GM23338 (cell line): ENCODE measurements at regions not wholly inside any gene's neighbourhood (a gene's known extent, or its start where the extent isn't known, plus 50 kb on each side); places are given as distances from the start of the nearest gene placed in this dataset.

Experiments
- ATAC-seq: fragments of 200-7000 bp; cut with Tn5 transposase; 3 replicates; pipeline ENCODE4 v1.9.1; 2020
- DNase-seq: peaks from one replicate; pipeline ENCODE4 v3.0.0-alpha.2; 2015; ENCODE audit warnings: low spot score
- H2AFZ ChIP-seq: fragments of 200-600 bp; sonication (generic); 2 replicates; pipeline ENCODE4 v1.8.0; 2016; ENCODE audit warnings: antibody characterized with exemption, mild to moderate bottlenecking, moderate library complexity
- H3F3A ChIP-seq: fragments of 200-600 bp; sonication (generic); replicated peaks from 2 replicates; pipeline ENCODE4 v1.8.0; 2017; ENCODE audit warnings: antibody characterized with exemption, mixed run types, low read depth
- H3K27ac ChIP-seq: fragments of 200-600 bp; sonication (generic); 2 replicates; pipeline ENCODE4 v1.6.1; 2016; ENCODE audit warnings: low read depth
- H3K27me3 ChIP-seq: fragments of 200-600 bp; sonication (generic); 2 replicates; pipeline ENCODE4 v1.8.0; 2016; ENCODE audit warnings: mild to moderate bottlenecking, mixed run types, moderate library complexity; ENCODE audit not compliant: insufficient read depth
- H3K36me3 ChIP-seq: fragments of 200-600 bp; sonication (generic); 2 replicates; pipeline ENCODE4 v1.8.0; 2016; ENCODE audit warnings: mild to moderate bottlenecking; ENCODE audit not compliant: insufficient read depth
- H3K4me1 ChIP-seq: fragments of 200-600 bp; sonication (generic); 2 replicates; pipeline ENCODE4 v1.8.0; 2016; ENCODE audit warnings: mild to moderate bottlenecking, moderate library complexity; ENCODE audit not compliant: insufficient read depth
- H3K4me2 ChIP-seq: fragments of 200-600 bp; sonication (generic); 2 replicates; pipeline ENCODE4 v1.7.1; 2017; ENCODE audit warnings: mixed run types
- H3K4me3 ChIP-seq: fragments of 200-600 bp; sonication (generic); 2 replicates; pipeline ENCODE4 v1.6.1; 2016; ENCODE audit warnings: mixed run types
- H3K79me2 ChIP-seq: fragments of 200-600 bp; sonication (generic); replicated peaks from 2 replicates; pipeline ENCODE4 v1.8.0; 2017; ENCODE audit warnings: mild to moderate bottlenecking; ENCODE audit not compliant: insufficient read depth
- H3K9me2 ChIP-seq: fragments of 200-600 bp; sonication (generic); 2 replicates; pipeline ENCODE4 v1.8.0; 2017; ENCODE audit not compliant: insufficient read depth
- H4K20me1 ChIP-seq: fragments of 200-600 bp; sonication (generic); replicated peaks from 2 replicates; pipeline ENCODE4 v1.8.0; 2017; ENCODE audit warnings: mild to moderate bottlenecking; ENCODE audit not compliant: insufficient read depth
- H3K27ac Mint-ChIP-seq: 2 replicates; pipeline ENCODE4 v1.8.0; 2020; ENCODE audit warnings: inconsistent platforms, mild to moderate bottlenecking, moderate library complexity, mixed read lengths
- H3K27me3 Mint-ChIP-seq: 3 replicates; pipeline ENCODE4 v1.8.0; 2022; ENCODE audit warnings: low read depth, mild to moderate bottlenecking, moderate library complexity, mixed read lengths, inconsistent platforms; ENCODE audit not compliant: insufficient read depth, poor library complexity
- H3K36me3 Mint-ChIP-seq: 3 replicates; pipeline ENCODE4 v1.8.0; 2021; ENCODE audit warnings: low read depth, mild to moderate bottlenecking, inconsistent platforms, moderate library complexity, mixed read lengths
- H3K4me1 Mint-ChIP-seq: 3 replicates; pipeline ENCODE4 v1.8.0; 2020; ENCODE audit warnings: mild to moderate bottlenecking, inconsistent platforms, mixed read lengths
- H3K4me3 Mint-ChIP-seq: 3 replicates; pipeline ENCODE4 v1.8.0; 2021; ENCODE audit warnings: moderate library complexity, mild to moderate bottlenecking, inconsistent platforms, mixed read lengths
- H3K9me3 Mint-ChIP-seq: 3 replicates; pipeline ENCODE4 v1.8.0; 2020; ENCODE audit warnings: moderate library complexity, mild to moderate bottlenecking, inconsistent platforms, mixed read lengths
- CREB1 ChIP-seq: fragments of 250-450 bp; sonication (Bioruptor Pico); IDR thresholded peaks from 2 replicates; pipeline ENCODE4 v1.5.0; 2020; ENCODE audit warnings: low read depth, mild to moderate bottlenecking, moderate library complexity
- EZH2 ChIP-seq: fragments of 200-600 bp; sonication (generic); IDR thresholded peaks from one replicate; pipeline ENCODE4 v1.8.0; 2017; ENCODE audit warnings: antibody characterized with exemption, mild to moderate bottlenecking, low read depth; ENCODE audit not compliant: unreplicated experiment
- EZH2phosphoT487 ChIP-seq: fragments of 200-600 bp; sonication (generic); IDR thresholded peaks from one replicate; pipeline ENCODE4 v1.8.1; 2018; ENCODE audit warnings: antibody characterized with exemption; ENCODE audit not compliant: unreplicated experiment
- NANOG ChIP-seq: IDR thresholded peaks from 2 replicates; pipeline ENCODE4 v1.6.1; 2016; ENCODE audit warnings: antibody characterized with exemption, borderline replicate concordance
- POLR2AphosphoS5 ChIP-seq: IDR thresholded peaks from 2 replicates; pipeline ENCODE4 v1.6.1; 2016; ENCODE audit warnings: antibody characterized with exemption, low read depth
- ZNF114 ChIP-seq: fragments of 250-450 bp; sonication (Bioruptor Pico); IDR thresholded peaks from 2 replicates; pipeline ENCODE4 v1.5.0; 2020; ENCODE audit warnings: mild to moderate bottlenecking, moderate library complexity
- ZNF331 ChIP-seq: fragments of 250-450 bp; sonication (Bioruptor Pico); IDR thresholded peaks from 2 replicates; pipeline ENCODE4 v1.5.0; 2020; ENCODE audit warnings: low read depth, mild to moderate bottlenecking, moderate library complexity
- TF ChIP-seq, protein P1 (sequence below), 2 experiments: fragments of 200-600 bp in 1 of 2; sonication (generic) in 1 of 2; conservative IDR thresholded peaks; 2 replicates each; pipeline versions ENCODE4 v1.5.1 to v1.6.1; 2016 to 2017; ENCODE audit warnings: antibody characterized with exemption in 2 of 2, low read depth in 2 of 2, mild to moderate bottlenecking in 2 of 2, moderate library complexity in 1 of 2
- TF ChIP-seq, protein P2 (sequence below): IDR thresholded peaks from one replicate; pipeline ENCODE4 v1.6.1; 2018; ENCODE audit warnings: antibody characterized with exemption; ENCODE audit not compliant: unreplicated experiment
- TF ChIP-seq, protein P3 (sequence below): fragments of 250-450 bp; sonication (Bioruptor Pico); IDR thresholded peaks from 2 replicates; pipeline ENCODE4 v1.5.0; 2020; ENCODE audit warnings: mild to moderate bottlenecking, moderate library complexity

DNA sequence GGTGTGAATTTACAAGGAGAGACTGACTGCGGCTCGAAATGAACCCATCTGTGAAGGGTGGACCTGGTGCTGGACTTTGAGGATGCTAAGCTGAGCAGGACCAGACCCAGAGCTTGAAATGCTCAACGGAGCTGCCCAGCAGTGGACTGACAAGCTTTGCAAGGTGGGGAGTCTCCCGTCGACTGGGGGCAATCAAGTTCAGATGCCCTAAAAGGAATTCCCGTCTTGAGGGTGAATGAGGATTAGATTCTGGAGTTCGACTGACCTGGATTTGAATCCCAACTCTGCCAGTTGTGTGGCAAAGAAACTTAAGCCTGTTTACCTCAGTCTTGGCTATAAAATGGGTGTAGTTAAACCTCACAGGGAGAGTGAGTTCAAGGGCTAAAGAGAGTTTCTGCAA, 204.4 kb upstream of the LHX5 start:
- H3F3A ChIP-seq: no peaks in the 10 kb centered on the region
- no peak overlapping the region for H3K4me2 ChIP-seq
- no peak overlapping the region for H3K4me3 Mint-ChIP-seq
- peaks cover 5% of the 10 kb centered on the region; the same call in 1 of the 3 replicates for H3K9me3 Mint-ChIP-seq
- no peaks in the 10 kb centered on the region for H3K4me1 ChIP-seq
- no peaks in the 10 kb centered on the region for H3K27me3 ChIP-seq
- no peaks in the 10 kb centered on the region for H3K79me2 ChIP-seq
- H3K36me3 ChIP-seq: no peaks in the 10 kb centered on the region
- TF ChIP-seq CREB1 (CRISPR knock-in tag) (no peak), ZNF331 (CRISPR knock-in tag) (no peak), EZH2 (no peak), EZH2phosphoT487 (no peak), NANOG (no peak), ZNF114 (CRISPR knock-in tag) (no peak), POLR2AphosphoS5 (no peak)
- TF ChIP-seq, protein P1, sequence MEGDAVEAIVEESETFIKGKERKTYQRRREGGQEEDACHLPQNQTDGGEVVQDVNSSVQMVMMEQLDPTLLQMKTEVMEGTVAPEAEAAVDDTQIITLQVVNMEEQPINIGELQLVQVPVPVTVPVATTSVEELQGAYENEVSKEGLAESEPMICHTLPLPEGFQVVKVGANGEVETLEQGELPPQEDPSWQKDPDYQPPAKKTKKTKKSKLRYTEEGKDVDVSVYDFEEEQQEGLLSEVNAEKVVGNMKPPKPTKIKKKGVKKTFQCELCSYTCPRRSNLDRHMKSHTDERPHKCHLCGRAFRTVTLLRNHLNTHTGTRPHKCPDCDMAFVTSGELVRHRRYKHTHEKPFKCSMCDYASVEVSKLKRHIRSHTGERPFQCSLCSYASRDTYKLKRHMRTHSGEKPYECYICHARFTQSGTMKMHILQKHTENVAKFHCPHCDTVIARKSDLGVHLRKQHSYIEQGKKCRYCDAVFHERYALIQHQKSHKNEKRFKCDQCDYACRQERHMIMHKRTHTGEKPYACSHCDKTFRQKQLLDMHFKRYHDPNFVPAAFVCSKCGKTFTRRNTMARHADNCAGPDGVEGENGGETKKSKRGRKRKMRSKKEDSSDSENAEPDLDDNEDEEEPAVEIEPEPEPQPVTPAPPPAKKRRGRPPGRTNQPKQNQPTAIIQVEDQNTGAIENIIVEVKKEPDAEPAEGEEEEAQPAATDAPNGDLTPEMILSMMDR (conservative IDR thresholded peaks at IDR 0.05; ENCODE audit: low read depth in 2 of 2): no peak
- TF ChIP-seq, protein P2, sequence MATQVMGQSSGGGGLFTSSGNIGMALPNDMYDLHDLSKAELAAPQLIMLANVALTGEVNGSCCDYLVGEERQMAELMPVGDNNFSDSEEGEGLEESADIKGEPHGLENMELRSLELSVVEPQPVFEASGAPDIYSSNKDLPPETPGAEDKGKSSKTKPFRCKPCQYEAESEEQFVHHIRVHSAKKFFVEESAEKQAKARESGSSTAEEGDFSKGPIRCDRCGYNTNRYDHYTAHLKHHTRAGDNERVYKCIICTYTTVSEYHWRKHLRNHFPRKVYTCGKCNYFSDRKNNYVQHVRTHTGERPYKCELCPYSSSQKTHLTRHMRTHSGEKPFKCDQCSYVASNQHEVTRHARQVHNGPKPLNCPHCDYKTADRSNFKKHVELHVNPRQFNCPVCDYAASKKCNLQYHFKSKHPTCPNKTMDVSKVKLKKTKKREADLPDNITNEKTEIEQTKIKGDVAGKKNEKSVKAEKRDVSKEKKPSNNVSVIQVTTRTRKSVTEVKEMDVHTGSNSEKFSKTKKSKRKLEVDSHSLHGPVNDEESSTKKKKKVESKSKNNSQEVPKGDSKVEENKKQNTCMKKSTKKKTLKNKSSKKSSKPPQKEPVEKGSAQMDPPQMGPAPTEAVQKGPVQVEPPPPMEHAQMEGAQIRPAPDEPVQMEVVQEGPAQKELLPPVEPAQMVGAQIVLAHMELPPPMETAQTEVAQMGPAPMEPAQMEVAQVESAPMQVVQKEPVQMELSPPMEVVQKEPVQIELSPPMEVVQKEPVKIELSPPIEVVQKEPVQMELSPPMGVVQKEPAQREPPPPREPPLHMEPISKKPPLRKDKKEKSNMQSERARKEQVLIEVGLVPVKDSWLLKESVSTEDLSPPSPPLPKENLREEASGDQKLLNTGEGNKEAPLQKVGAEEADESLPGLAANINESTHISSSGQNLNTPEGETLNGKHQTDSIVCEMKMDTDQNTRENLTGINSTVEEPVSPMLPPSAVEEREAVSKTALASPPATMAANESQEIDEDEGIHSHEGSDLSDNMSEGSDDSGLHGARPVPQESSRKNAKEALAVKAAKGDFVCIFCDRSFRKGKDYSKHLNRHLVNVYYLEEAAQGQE: no peak
- TF ChIP-seq, protein P3, sequence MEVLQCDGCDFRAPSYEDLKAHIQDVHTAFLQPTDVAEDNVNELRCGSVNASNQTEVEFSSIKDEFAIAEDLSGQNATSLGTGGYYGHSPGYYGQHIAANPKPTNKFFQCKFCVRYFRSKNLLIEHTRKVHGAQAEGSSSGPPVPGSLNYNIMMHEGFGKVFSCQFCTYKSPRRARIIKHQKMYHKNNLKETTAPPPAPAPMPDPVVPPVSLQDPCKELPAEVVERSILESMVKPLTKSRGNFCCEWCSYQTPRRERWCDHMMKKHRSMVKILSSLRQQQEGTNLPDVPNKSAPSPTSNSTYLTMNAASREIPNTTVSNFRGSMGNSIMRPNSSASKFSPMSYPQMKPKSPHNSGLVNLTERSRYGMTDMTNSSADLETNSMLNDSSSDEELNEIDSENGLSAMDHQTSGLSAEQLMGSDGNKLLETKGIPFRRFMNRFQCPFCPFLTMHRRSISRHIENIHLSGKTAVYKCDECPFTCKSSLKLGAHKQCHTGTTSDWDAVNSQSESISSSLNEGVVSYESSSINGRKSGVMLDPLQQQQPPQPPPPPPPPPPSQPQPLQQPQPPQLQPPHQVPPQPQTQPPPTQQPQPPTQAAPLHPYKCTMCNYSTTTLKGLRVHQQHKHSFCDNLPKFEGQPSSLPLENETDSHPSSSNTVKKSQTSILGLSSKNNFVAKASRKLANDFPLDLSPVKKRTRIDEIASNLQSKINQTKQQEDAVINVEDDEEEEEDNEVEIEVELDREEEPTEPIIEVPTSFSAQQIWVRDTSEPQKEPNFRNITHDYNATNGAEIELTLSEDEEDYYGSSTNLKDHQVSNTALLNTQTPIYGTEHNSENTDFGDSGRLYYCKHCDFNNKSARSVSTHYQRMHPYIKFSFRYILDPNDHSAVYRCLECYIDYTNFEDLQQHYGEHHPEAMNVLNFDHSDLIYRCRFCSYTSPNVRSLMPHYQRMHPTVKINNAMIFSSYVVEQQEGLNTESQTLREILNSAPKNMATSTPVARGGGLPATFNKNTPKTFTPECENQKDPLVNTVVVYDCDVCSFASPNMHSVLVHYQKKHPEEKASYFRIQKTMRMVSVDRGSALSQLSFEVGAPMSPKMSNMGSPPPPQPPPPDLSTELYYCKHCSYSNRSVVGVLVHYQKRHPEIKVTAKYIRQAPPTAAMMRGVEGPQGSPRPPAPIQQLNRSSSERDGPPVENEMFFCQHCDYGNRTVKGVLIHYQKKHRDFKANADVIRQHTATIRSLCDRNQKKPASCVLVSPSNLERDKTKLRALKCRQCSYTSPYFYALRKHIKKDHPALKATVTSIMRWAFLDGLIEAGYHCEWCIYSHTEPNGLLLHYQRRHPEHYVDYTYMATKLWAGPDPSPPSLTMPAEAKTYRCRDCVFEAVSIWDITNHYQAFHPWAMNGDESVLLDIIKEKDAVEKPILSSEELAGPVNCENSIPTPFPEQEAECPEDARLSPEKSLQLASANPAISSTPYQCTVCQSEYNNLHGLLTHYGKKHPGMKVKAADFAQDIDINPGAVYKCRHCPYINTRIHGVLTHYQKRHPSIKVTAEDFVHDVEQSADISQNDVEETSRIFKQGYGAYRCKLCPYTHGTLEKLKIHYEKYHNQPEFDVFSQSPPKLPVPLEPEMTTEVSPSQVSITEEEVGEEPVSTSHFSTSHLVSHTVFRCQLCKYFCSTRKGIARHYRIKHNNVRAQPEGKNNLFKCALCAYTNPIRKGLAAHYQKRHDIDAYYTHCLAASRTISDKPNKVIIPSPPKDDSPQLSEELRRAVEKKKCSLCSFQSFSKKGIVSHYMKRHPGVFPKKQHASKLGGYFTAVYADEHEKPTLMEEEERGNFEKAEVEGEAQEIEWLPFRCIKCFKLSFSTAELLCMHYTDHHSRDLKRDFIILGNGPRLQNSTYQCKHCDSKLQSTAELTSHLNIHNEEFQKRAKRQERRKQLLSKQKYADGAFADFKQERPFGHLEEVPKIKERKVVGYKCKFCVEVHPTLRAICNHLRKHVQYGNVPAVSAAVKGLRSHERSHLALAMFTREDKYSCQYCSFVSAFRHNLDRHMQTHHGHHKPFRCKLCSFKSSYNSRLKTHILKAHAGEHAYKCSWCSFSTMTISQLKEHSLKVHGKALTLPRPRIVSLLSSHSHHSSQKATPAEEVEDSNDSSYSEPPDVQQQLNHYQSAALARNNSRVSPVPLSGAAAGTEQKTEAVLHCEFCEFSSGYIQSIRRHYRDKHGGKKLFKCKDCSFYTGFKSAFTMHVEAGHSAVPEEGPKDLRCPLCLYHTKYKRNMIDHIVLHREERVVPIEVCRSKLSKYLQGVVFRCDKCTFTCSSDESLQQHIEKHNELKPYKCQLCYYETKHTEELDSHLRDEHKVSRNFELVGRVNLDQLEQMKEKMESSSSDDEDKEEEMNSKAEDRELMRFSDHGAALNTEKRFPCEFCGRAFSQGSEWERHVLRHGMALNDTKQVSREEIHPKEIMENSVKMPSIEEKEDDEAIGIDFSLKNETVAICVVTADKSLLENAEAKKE: no peak
- H3K27ac ChIP-seq: no peak overlapping the region
- H3K4me1 Mint-ChIP-seq: peaks cover 2% of the 10 kb centered on the region; the same call in 1 of the 3 replicates
- H4K20me1 ChIP-seq: no peaks in the 10 kb centered on the region
- H3K36me3 Mint-ChIP-seq: no peaks in the 10 kb centered on the region
- no peak for DNase-seq
- H3K27me3 Mint-ChIP-seq: peaks cover 4% of the 10 kb centered on the region
- ATAC-seq: no peak
- H2AFZ ChIP-seq: no peak overlapping the region
- H3K9me2 ChIP-seq: no peaks in the 10 kb centered on the region
- H3K27ac Mint-ChIP-seq: no peak overlapping the region
- H3K4me3 ChIP-seq: no peak overlapping the region
